ENCODE measurements at regions not wholly inside any gene's neighbourhood (a gene's known extent, or its start where the extent isn't known, plus 50 kb on each side); places are given as distances from the start of the nearest gene placed in this dataset.

GRCh38 chr10:57341294-57341693, 926.4 kb downstream of the IPMK start:
- no peak for TF ChIP-seq CTCF (IDR thresholded peaks at IDR 0.05)
- TF ChIP-seq POLR2A (IDR thresholded peaks at IDR 0.05), result no peak

Data from esophagus squamous epithelium (tissue), 4 donors.